ENCODE measurements at regions not wholly inside any gene's neighbourhood (a gene's known extent, or its start where the extent isn't known, plus 50 kb on each side); places are given as distances from the start of the nearest gene placed in this dataset.

- TF ChIP-seq JUND (IDR thresholded peaks at IDR 0.05; ENCODE audit: low read depth, low read length), result no peak
- TF ChIP-seq FOXM1 (IDR thresholded peaks at IDR 0.05; ENCODE audit: low read depth, low read length), result no peak
- no peak for TF ChIP-seq ZNF274 (IDR thresholded peaks at IDR 0.05; ENCODE audit: insufficient read depth, insufficient read length)
- TF ChIP-seq ZNF24 (IDR thresholded peaks at IDR 0.05), result no peak
Observed at GRCh38 chr2:137747509-137747908, 216.8 kb upstream of the HNMT start.
